Fibroblast of the aortic adventitia (primary cell): ENCODE measurements at regions not wholly inside any gene's neighbourhood (a gene's known extent, or its start where the extent isn't known, plus 50 kb on each side); places are given as distances from the start of the nearest gene placed in this dataset.

Source experiments
- DNase-seq: peaks from one replicate; pipeline ENCODE4 v3.0.0-alpha.2; 2010; ENCODE audit warnings: low read depth
- H3K4me3 ChIP-seq: 2 replicates; pipeline ENCODE4 v1.5.1; 2011; ENCODE audit warnings: low read depth, mild to moderate bottlenecking, control low read depth, low read length, moderate library complexity
- CTCF ChIP-seq: IDR thresholded peaks from 2 replicates; pipeline ENCODE4 v1.5.1; 2011; ENCODE audit warnings: mild to moderate bottlenecking, low read length, control low read depth, inconsistent platforms; ENCODE audit not compliant: insufficient read depth

GRCh38 chr11:119545978-119546915 lies 123.3 kb upstream of the THY1 start:
- no peak overlapping the region for H3K4me3 ChIP-seq
- no peak for TF ChIP-seq CTCF
- DNase-seq, result no peak

GRCh38 chr11:119540370-119541125 lies 117.6 kb upstream of the THY1 start:
- no peak overlapping the region for H3K4me3 ChIP-seq
- TF ChIP-seq CTCF, result no peak
- DNase-seq, result no peak

- no peak overlapping the region for H3K4me3 ChIP-seq
- no peak for TF ChIP-seq CTCF
- no peak for DNase-seq
Observed at GRCh38 chr11:119539583-119539982, 116.6 kb upstream of the THY1 start.

- no peak overlapping the region for H3K4me3 ChIP-seq
- no peak for TF ChIP-seq CTCF
- DNase-seq, result peak; percentile 2
Observed at GRCh38 chr11:119538753-119539152, 115.8 kb upstream of the THY1 start.

- no peak for DNase-seq
- TF ChIP-seq CTCF, result no peak
- no peak overlapping the region for H3K4me3 ChIP-seq
Observed at GRCh38 chr11:119537306-119538253, 114.6 kb upstream of the THY1 start.

GRCh38 chr11:119536801-119537200 lies 113.8 kb upstream of the THY1 start:
- H3K4me3 ChIP-seq, result no peak overlapping the region
- DNase-seq, result no peak
- TF ChIP-seq CTCF, result peak; percentile 3
